Common myeloid progenitor, CD34-positive (primary cell): ENCODE measurements at regions not wholly inside any gene's neighbourhood (a gene's known extent, or its start where the extent isn't known, plus 50 kb on each side); places are given as distances from the start of the nearest gene placed in this dataset.

ENCODE experiments used
- CTCF ChIA-PET: fragments of 350-600 bp; sonication (Branson Sonifier 250); formaldehyde crosslinking; loops from one replicate; lab custom pipeline; 2021; ENCODE audit warnings: antibody characterized with exemption; lab: Charles Lee
- POLR2A ChIA-PET: fragments of 350-600 bp; sonication (Branson Sonifier 250); formaldehyde crosslinking; loops from one replicate; lab custom pipeline; 2021; ENCODE audit warnings: antibody characterized with exemption; lab: Charles Lee
- DNase-seq, 3 donors: peaks; one replicate each; pipeline versions ENCODE4 v3.0.0 to v3.0.0-alpha.2; 2013
- H3K27ac ChIP-seq, 2 experiments: 1 replicate in 1 of 2; 2 replicates in 1 of 2; pipeline ENCODE4 v1.7.0; 2013; ENCODE audit warnings: inconsistent platforms in 2 of 2, low read length in 2 of 2, mild to moderate bottlenecking in 2 of 2, low read depth in 1 of 2, moderate library complexity in 1 of 2; ENCODE audit not compliant: severe bottlenecking in 2 of 2, insufficient read depth in 1 of 2, poor library complexity in 1 of 2
- H3K27me3 ChIP-seq, 5 experiments: replicated peaks in 2 of 5; 1 replicate in 3 of 5; 2 replicates in 2 of 5; pipeline versions ENCODE4 v1.6.1 to v1.7.0; 2013; ENCODE audit warnings: low read length in 4 of 5, mild to moderate bottlenecking in 2 of 5, moderate library complexity in 2 of 5, inconsistent platforms in 1 of 5; ENCODE audit not compliant: insufficient read depth in 5 of 5, control insufficient read depth in 4 of 5
- H3K36me3 ChIP-seq, 4 experiments: 1 replicate in 2 of 4; 2 replicates in 2 of 4; pipeline versions ENCODE4 v1.6.1 to v1.7.0; 2013; ENCODE audit warnings: low read length in 3 of 4, control low read depth in 1 of 4, mild to moderate bottlenecking in 1 of 4; ENCODE audit not compliant: control insufficient read depth in 4 of 4, insufficient read depth in 4 of 4
- H3K4me1 ChIP-seq, 4 experiments: 1 replicate in 3 of 4; 2 replicates in 1 of 4; pipeline versions ENCODE4 v1.6.1 to v1.7.1; 2013; ENCODE audit warnings: low read length in 3 of 4, mild to moderate bottlenecking in 3 of 4, control low read depth in 1 of 4, inconsistent platforms in 1 of 4, moderate library complexity in 1 of 4; ENCODE audit not compliant: control insufficient read depth in 4 of 4, insufficient read depth in 4 of 4; ENCODE audit errors: control extremely low read depth in 1 of 4
- H3K4me3 ChIP-seq, 7 experiments: 1 replicate in 4 of 7; 2 replicates in 3 of 7; pipeline versions ENCODE4 v1.5.1 to v1.7.0; 2013; ENCODE audit warnings: mild to moderate bottlenecking in 7 of 7, low read length in 6 of 7, moderate library complexity in 6 of 7, inconsistent platforms in 2 of 7, low read depth in 2 of 7, control low read depth in 1 of 7; ENCODE audit not compliant: insufficient read depth in 4 of 7, control insufficient read depth in 1 of 7; ENCODE audit errors: extremely low read depth in 1 of 7
- H3K9me3 ChIP-seq, 5 experiments: 1 replicate in 4 of 5; 2 replicates in 1 of 5; pipeline versions ENCODE4 v1.6.1 to v1.7.1; 2013; ENCODE audit warnings: low read length in 4 of 5, mild to moderate bottlenecking in 2 of 5, inconsistent platforms in 1 of 5, low read depth in 1 of 5, moderate library complexity in 1 of 5; ENCODE audit not compliant: control insufficient read depth in 4 of 5, insufficient read depth in 2 of 5; ENCODE audit errors: control extremely low read depth in 1 of 5
- WGBS: methylation state at CpG from one replicate; pipeline ENCODE4 v1.1.5; 2013; ENCODE audit not compliant: insufficient coverage; 5-methylcytosine and 5-hydroxymethylcytosine counted together

GRCh38 chr10:33112831-33113455 lies 154.9 kb upstream of the ITGB1 start:
- no peak for DNase-seq
- H3K9me3 ChIP-seq = no peaks in the 10 kb centered on the region
- H3K4me1 ChIP-seq = no peaks in the 10 kb centered on the region
- H3K27ac ChIP-seq = no peak overlapping the region
- WGBS = no CpG with 5 or more reads among the region's 2 CpGs
- peaks cover 0 to 5% (median 0%) of the 10 kb centered on the region in 5 experiments for H3K27me3 ChIP-seq
- ChIA-PET CTCF (interaction anchor here (1.6 kb wide), 1 partner anchor 42 kb away, joined by 3 read pairs; no protein-coding TSS in a partner anchor), POLR2A (no interaction called here)
- H3K36me3 ChIP-seq = no peaks in the 10 kb centered on the region
- no peak overlapping the region for H3K4me3 ChIP-seq

- Histone ChIP-seq H3K4me3 (no peak overlapping the region), H3K36me3 (no peaks in the 10 kb centered on the region), H3K27me3 (peaks cover 0 to 8% (median 0%) of the 10 kb centered on the region in 5 experiments), H3K4me1 (no peaks in the 10 kb centered on the region), H3K27ac (no peak overlapping the region), H3K9me3 (no peaks in the 10 kb centered on the region)
- no peak for DNase-seq
- POLR2A ChIA-PET = no interaction called here
- CTCF ChIA-PET = interaction anchor here (1.6 kb wide), 1 partner anchor 44 kb away, joined by 3 read pairs; no protein-coding TSS in a partner anchor
- WGBS = 100% methylated on average over 2 of the region's 7 CpGs
Observed at GRCh38 chr10:33111488-33112051, 153.5 kb upstream of the ITGB1 start.

GRCh38 chr10:33109788-33110469 lies 151.9 kb upstream of the ITGB1 start:
- no peak overlapping the region for H3K27ac ChIP-seq
- ChIA-PET POLR2A (no interaction called here), CTCF (interaction anchor here (1.1 kb wide), 1 partner anchor 9 kb away, joined by 3 read pairs; no protein-coding TSS in a partner anchor)
- H3K27me3 ChIP-seq = peaks cover 0 to 11% (median 0%) of the 10 kb centered on the region in 5 experiments
- no peaks in the 10 kb centered on the region for H3K9me3 ChIP-seq
- H3K4me1 ChIP-seq = no peaks in the 10 kb centered on the region
- 90% methylated on average over 5 of the region's 7 CpGs for WGBS
- DNase-seq = no peak
- no peak overlapping the region for H3K4me3 ChIP-seq
- H3K36me3 ChIP-seq = no peaks in the 10 kb centered on the region

- Histone ChIP-seq H3K36me3 (no peaks in the 10 kb centered on the region), H3K4me3 (no peak overlapping the region), H3K27ac (no peak overlapping the region), H3K27me3 (peaks cover 0 to 11% (median 0%) of the 10 kb centered on the region in 5 experiments), H3K9me3 (no peaks in the 10 kb centered on the region), H3K4me1 (no peaks in the 10 kb centered on the region)
- ChIA-PET POLR2A (no interaction called here), CTCF (interaction anchor here (1.1 kb wide), 1 partner anchor 10 kb away, joined by 3 read pairs; no protein-coding TSS in a partner anchor)
- DNase-seq = no peak
- 92% methylated on average over 3 of the region's 4 CpGs for WGBS
Observed at GRCh38 chr10:33109384-33109783, 151.4 kb upstream of the ITGB1 start.

GRCh38 chr10:33107953-33108352 lies 149.9 kb upstream of the ITGB1 start:
- Histone ChIP-seq H3K27me3 (peaks cover 0 to 10% (median 0%) of the 10 kb centered on the region in 5 experiments), H3K9me3 (peaks cover 0 to 3% (median 0%) of the 10 kb centered on the region in 5 experiments), H3K4me1 (no peaks in the 10 kb centered on the region), H3K36me3 (no peaks in the 10 kb centered on the region), H3K27ac (no peak overlapping the region), H3K4me3 (no peak overlapping the region)
- DNase-seq = no peak
- WGBS = 100% methylated on average over 2 of the region's 4 CpGs
- CTCF ChIA-PET = no interaction called here
- POLR2A ChIA-PET = no interaction called here

GRCh38 chr10:33106767-33107166 lies 148.7 kb upstream of the ITGB1 start:
- 96% methylated on average over 7 of the region's 10 CpGs for WGBS
- Histone ChIP-seq H3K36me3 (no peaks in the 10 kb centered on the region), H3K4me1 (no peaks in the 10 kb centered on the region), H3K27ac (no peak overlapping the region), H3K9me3 (peaks cover 0 to 3% (median 0%) of the 10 kb centered on the region in 5 experiments), H3K4me3 (no peak overlapping the region), H3K27me3 (peaks cover 0 to 9% (median 0%) of the 10 kb centered on the region in 5 experiments)
- ChIA-PET CTCF (no interaction called here), POLR2A (no interaction called here)
- no peak for DNase-seq
